HG03442 (cell line): ENCODE measurements at regions not wholly inside any gene's neighbourhood (a gene's known extent, or its start where the extent isn't known, plus 50 kb on each side); places are given as distances from the start of the nearest gene placed in this dataset.
"Not testable (repeated sequence)": the region's sequence is repeated elsewhere in the genome, so short reads cannot be mapped to it uniquely, and the experiment has no call there.

Experiments
- ATAC-seq: cut with Tn5 transposase; IDR thresholded peaks from one replicate; pipeline ENCODE4 v1.9.1; 2021; ENCODE audit warnings: mild to moderate bottlenecking, moderate library complexity; ENCODE audit not compliant: unreplicated experiment

GRCh38 chr9:108430655-108431054, 425.1 kb downstream of the ACTL7B start:
- ATAC-seq = no peak

- ATAC-seq = no peak
Observed at GRCh38 chr9:108427751-108428150, 428.0 kb downstream of the ACTL7B start.

GRCh38 chr9:108426421-108426940, 429.3 kb downstream of the ACTL7B start:
- ATAC-seq = not testable (repeated sequence)

GRCh38 chr9:108423433-108423832, 432.4 kb downstream of the ACTL7B start:
- ATAC-seq = no peak

- no peak for ATAC-seq
Observed at GRCh38 chr9:108419379-108419778, 436.4 kb downstream of the ACTL7B start.

- ATAC-seq = no peak
Observed at GRCh38 chr9:108417726-108418125, 438.1 kb downstream of the ACTL7B start.

- no peak for ATAC-seq
Observed at GRCh38 chr9:108417312-108417711, 438.5 kb downstream of the ACTL7B start.

- no peak for ATAC-seq
Observed at GRCh38 chr9:108416324-108416723, 439.5 kb downstream of the ACTL7B start.

GRCh38 chr9:108413809-108414208, 442.0 kb downstream of the ACTL7B start:
- ATAC-seq = no peak

- no peak for ATAC-seq
Observed at GRCh38 chr9:108412755-108413154, 443.0 kb downstream of the ACTL7B start.

- no peak for ATAC-seq
Observed at GRCh38 chr9:108411632-108412031, 444.2 kb downstream of the ACTL7B start.

GRCh38 chr9:108410161-108410560, 445.6 kb downstream of the ACTL7B start:
- no peak for ATAC-seq

- ATAC-seq = no peak
Observed at GRCh38 chr9:108400297-108400696, 455.5 kb downstream of the ACTL7B start.

- no peak for ATAC-seq
Observed at GRCh38 chr9:108399851-108400250, 455.9 kb downstream of the ACTL7B start.

GRCh38 chr9:108397286-108397685, 458.5 kb downstream of the ACTL7B start:
- ATAC-seq = no peak

- ATAC-seq = no peak
Observed at GRCh38 chr9:108396611-108397010, 459.2 kb downstream of the ACTL7B start.

- ATAC-seq = no peak
Observed at GRCh38 chr9:108396193-108396592, 459.6 kb downstream of the ACTL7B start.

- ATAC-seq = no peak
Observed at GRCh38 chr9:108395421-108395820, 460.4 kb downstream of the ACTL7B start.

- no peak for ATAC-seq
Observed at GRCh38 chr9:108394726-108395125, 461.1 kb downstream of the ACTL7B start.

- not testable (repeated sequence) for ATAC-seq
Observed at GRCh38 chr9:108393481-108394001, 462.2 kb downstream of the ACTL7B start.

- no peak for ATAC-seq
Observed at GRCh38 chr9:108392877-108393276, 462.9 kb downstream of the ACTL7B start.

GRCh38 chr9:108389056-108389455, 466.7 kb downstream of the ACTL7B start:
- no peak for ATAC-seq

- ATAC-seq = no peak
Observed at GRCh38 chr9:108386859-108387384, 468.9 kb downstream of the ACTL7B start.
